ENCODE measurements at regions not wholly inside any gene's neighbourhood (a gene's known extent, or its start where the extent isn't known, plus 50 kb on each side); places are given as distances from the start of the nearest gene placed in this dataset.

- TF ChIP-seq GATA2 (IDR thresholded peaks at IDR 0.05; ENCODE audit: low read depth, low read length) (no peak), GATA3 (IDR thresholded peaks at IDR 0.05; ENCODE audit: low read depth, low read length) (no peak)
Observed at GRCh38 chr22:46072110-46072881, 78.0 kb upstream of the PPARA start.

- TF ChIP-seq GATA3 (IDR thresholded peaks at IDR 0.05; ENCODE audit: low read depth, low read length) (no peak), GATA2 (IDR thresholded peaks at IDR 0.05; ENCODE audit: low read depth, low read length) (no peak)
Observed at GRCh38 chr22:46072981-46073682, 77.2 kb upstream of the PPARA start.

- TF ChIP-seq GATA3 (IDR thresholded peaks at IDR 0.05; ENCODE audit: low read depth, low read length) (no peak), GATA2 (IDR thresholded peaks at IDR 0.05; ENCODE audit: low read depth, low read length) (no peak; the same call in 1 of the 2 replicates)
Observed at GRCh38 chr22:46073683-46074504, 76.4 kb upstream of the PPARA start.

GRCh38 chr22:46074771-46075551 is 75.4 kb upstream of the PPARA start:
- TF ChIP-seq GATA2 (IDR thresholded peaks at IDR 0.05; ENCODE audit: low read depth, low read length) (no peak), GATA3 (IDR thresholded peaks at IDR 0.05; ENCODE audit: low read depth, low read length) (no peak)

DNA sequence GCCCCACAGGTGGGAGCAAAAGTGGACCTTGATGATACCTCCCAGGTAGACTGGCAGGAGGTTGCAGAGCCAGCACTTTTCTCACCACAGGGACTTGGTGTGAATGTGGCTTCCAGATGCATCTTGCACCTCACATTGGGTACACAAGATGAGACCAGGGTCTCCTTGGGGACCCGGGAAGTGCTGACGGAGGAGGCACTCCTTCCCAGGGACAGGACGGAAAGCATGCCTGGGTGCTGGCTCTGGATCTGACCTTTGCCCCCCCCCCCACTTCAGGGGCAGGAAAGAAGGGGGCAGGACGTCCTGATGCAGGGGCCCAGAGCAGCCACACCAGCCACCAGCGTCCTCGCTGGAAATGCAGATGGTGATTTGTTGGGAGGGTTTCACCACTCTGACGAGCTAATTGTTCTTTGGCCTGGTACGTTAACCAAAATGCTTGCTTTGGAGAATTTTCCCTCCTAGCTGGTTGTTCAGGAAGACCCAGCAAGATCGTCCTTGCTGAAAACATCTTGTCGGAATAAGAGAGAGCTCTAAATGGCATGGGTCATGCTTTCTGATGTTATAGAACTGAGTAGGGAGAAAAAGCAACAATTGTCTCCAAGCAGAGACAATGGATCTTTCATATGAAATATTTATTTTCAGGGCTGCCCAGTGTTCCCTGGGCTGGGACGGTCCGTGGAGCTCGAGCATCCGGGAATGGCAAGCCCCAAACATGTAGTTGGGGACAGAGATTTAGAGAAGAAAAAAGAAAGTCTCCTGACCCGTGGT is 74.4 kb upstream of the PPARA start:
- TF ChIP-seq GATA2 (IDR thresholded peaks at IDR 0.05; ENCODE audit: low read depth, low read length) (no peak), GATA3 (IDR thresholded peaks at IDR 0.05; ENCODE audit: low read depth, low read length) (no peak)

- TF ChIP-seq GATA2 (IDR thresholded peaks at IDR 0.05; ENCODE audit: low read depth, low read length): no peak
Observed at GRCh38 chr22:46076651-46077339, 73.5 kb upstream of the PPARA start.

GRCh38 chr22:46077669-46078099 is 72.6 kb upstream of the PPARA start:
- TF ChIP-seq GATA3 (IDR thresholded peaks at IDR 0.05; ENCODE audit: low read depth, low read length): no peak
- TF ChIP-seq GATA2 (IDR thresholded peaks at IDR 0.05; ENCODE audit: low read depth, low read length): no peak

- peak; percentile 26; the same call in 1 of the 2 replicates for TF ChIP-seq GATA2 (IDR thresholded peaks at IDR 0.05; ENCODE audit: low read depth, low read length)
- no peak for TF ChIP-seq GATA3 (IDR thresholded peaks at IDR 0.05; ENCODE audit: low read depth, low read length)
Observed at GRCh38 chr22:46078241-46079092, 71.9 kb upstream of the PPARA start.

DNA sequence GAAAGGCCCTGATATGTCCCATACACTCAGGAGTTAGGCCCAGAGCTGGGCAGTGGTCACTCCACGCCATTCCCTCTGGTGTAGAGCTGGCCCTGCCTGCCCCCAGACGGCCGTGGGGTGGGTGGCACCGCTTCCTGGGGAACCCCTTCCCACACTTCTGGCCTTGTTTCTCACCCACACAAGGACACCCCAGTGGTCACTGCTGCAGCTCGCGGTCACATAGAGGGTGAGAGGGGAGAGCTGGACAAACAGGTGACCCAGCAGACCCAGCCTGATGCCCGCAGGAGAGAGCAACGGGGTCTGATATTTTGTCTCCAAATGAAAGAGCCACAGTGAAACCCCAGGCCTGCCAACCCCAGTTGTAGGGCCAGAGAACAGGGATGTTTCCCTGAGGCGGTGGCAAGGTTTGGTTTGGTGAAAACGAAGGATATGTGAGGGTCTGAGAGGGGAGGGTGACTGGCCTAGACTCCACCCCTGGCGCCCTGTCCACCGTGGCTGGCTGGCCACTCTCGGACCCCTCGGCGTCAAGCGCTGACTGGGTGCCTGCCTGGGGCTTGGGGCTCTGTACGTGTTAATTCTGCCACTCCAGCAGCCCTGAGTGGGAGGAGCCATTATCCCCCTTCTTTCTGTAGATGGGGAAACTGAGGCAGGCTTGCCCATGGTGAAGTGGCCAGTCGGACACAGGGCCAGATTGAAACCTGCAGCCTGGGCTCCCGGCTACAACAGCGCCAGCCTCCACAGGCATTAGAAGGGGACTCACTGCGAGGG is 71.0 kb upstream of the PPARA start:
- no peak for TF ChIP-seq GATA3 (IDR thresholded peaks at IDR 0.05; ENCODE audit: low read depth, low read length)
- TF ChIP-seq GATA2 (IDR thresholded peaks at IDR 0.05; ENCODE audit: low read depth, low read length): no peak

- TF ChIP-seq GATA2 (IDR thresholded peaks at IDR 0.05; ENCODE audit: low read depth, low read length): no peak
- TF ChIP-seq GATA3 (IDR thresholded peaks at IDR 0.05; ENCODE audit: low read depth, low read length): no peak
Observed at GRCh38 chr22:46079861-46080821, 70.2 kb upstream of the PPARA start.

Measured in SH-SY5Y (cell line).